HG03565 (cell line): ENCODE measurements at regions not wholly inside any gene's neighbourhood (a gene's known extent, or its start where the extent isn't known, plus 50 kb on each side); places are given as distances from the start of the nearest gene placed in this dataset.
"Not testable (repeated sequence)": the region's sequence is repeated elsewhere in the genome, so short reads cannot be mapped to it uniquely, and the experiment has no call there.

ENCODE experiments used
- ATAC-seq: cut with Tn5 transposase; IDR thresholded peaks from one replicate; pipeline ENCODE4 v1.9.1; 2021; ENCODE audit warnings: mild to moderate bottlenecking, moderate library complexity; ENCODE audit not compliant: unreplicated experiment

GRCh38 chr6:130547723-130548122 is 181.9 kb downstream of the TMEM200A start:
- ATAC-seq: no peak

GRCh38 chr6:130557481-130558112 is 191.8 kb downstream of the TMEM200A start:
- no peak for ATAC-seq

GRCh38 chr6:130558131-130558530 is 192.3 kb downstream of the TMEM200A start:
- no peak for ATAC-seq

GRCh38 chr6:130559166-130559565 is 193.3 kb downstream of the TMEM200A start:
- no peak for ATAC-seq

- ATAC-seq: no peak
Observed at GRCh38 chr6:130560231-130560630, 194.4 kb downstream of the TMEM200A start.

GRCh38 chr6:130561159-130561558 is 195.3 kb downstream of the TMEM200A start:
- not testable (repeated sequence) for ATAC-seq

- no peak for ATAC-seq
Observed at GRCh38 chr6:130565696-130566095, 199.9 kb downstream of the TMEM200A start.

GRCh38 chr6:130574146-130574545 is 208.3 kb downstream of the TMEM200A start:
- no peak for ATAC-seq

- no peak for ATAC-seq
Observed at GRCh38 chr6:130575557-130575956, 209.7 kb downstream of the TMEM200A start.

- ATAC-seq: peak; percentile 99
Observed at GRCh38 chr6:130575971-130576370, 210.2 kb downstream of the TMEM200A start.

GRCh38 chr6:130577178-130577919 is 211.5 kb downstream of the TMEM200A start:
- no peak for ATAC-seq

- ATAC-seq: no peak
Observed at GRCh38 chr6:130578713-130579112, 212.9 kb downstream of the TMEM200A start.

- ATAC-seq: no peak
Observed at GRCh38 chr6:130583268-130583667, 217.5 kb downstream of the TMEM200A start.

- no peak for ATAC-seq
Observed at GRCh38 chr6:130585587-130585986, 219.8 kb downstream of the TMEM200A start.

GRCh38 chr6:130587778-130588520 is 222.1 kb downstream of the TMEM200A start:
- no peak for ATAC-seq

- ATAC-seq: peak; percentile 51
Observed at GRCh38 chr6:130593200-130593599, 227.4 kb downstream of the TMEM200A start.

- no peak for ATAC-seq
Observed at GRCh38 chr6:130593948-130594347, 228.1 kb downstream of the TMEM200A start.

- no peak for ATAC-seq
Observed at GRCh38 chr6:130598021-130598989, 228.9 kb upstream of the SMLR1 start.

GRCh38 chr6:130600880-130601341 is 226.3 kb upstream of the SMLR1 start:
- no peak for ATAC-seq

GRCh38 chr6:130602151-130602770 is 224.9 kb upstream of the SMLR1 start:
- ATAC-seq: no peak
